Activated CD8-positive, alpha-beta T cell treated with anti-CD3 and anti-CD28 coated beads, Interleukin-2, amount 10 ng/mL, durations not matched to agents 7 days and 5 days (primary cell): ENCODE measurements at regions not wholly inside any gene's neighbourhood (a gene's known extent, or its start where the extent isn't known, plus 50 kb on each side); places are given as distances from the start of the nearest gene placed in this dataset.

Source experiments
- ATAC-seq: fragments of 150-1000 bp; cut with Tn5 transposase; one replicate; pipeline ENCODE4 v1.10.0; 2021; ENCODE audit warnings: moderate library complexity
- CTCF ChIA-PET: fragments of 350-600 bp; sonication (Branson Sonifier 250); formaldehyde crosslinking; loops from one replicate; lab custom pipeline; 2021; ENCODE audit warnings: antibody characterized with exemption; lab: Charles Lee
- POLR2A ChIA-PET: fragments of 350-600 bp; sonication (Branson Sonifier 250); formaldehyde crosslinking; loops from one replicate; lab custom pipeline; 2021; ENCODE audit warnings: antibody characterized with exemption; lab: Charles Lee
- DNase-seq: peaks from one replicate; pipeline ENCODE4 v3.0.0-alpha.2; 2020
- H3K27ac Mint-ChIP-seq: one replicate; pipeline ENCODE4 v1.8.0; 2021; ENCODE audit warnings: mild to moderate bottlenecking, mixed read lengths
- H3K27me3 Mint-ChIP-seq: one replicate; pipeline ENCODE4 v1.8.0; 2021; ENCODE audit warnings: low read depth, mixed read lengths
- H3K36me3 Mint-ChIP-seq: one replicate; pipeline ENCODE4 v1.8.0; 2021; ENCODE audit warnings: low read depth, mixed read lengths
- H3K4me1 Mint-ChIP-seq: one replicate; pipeline ENCODE4 v1.8.0; 2021; ENCODE audit warnings: low read depth, mixed read lengths
- H3K4me3 Mint-ChIP-seq: one replicate; pipeline ENCODE4 v1.8.0; 2021; ENCODE audit warnings: mild to moderate bottlenecking, mixed read lengths
- H3K9me3 Mint-ChIP-seq: one replicate; pipeline ENCODE4 v1.8.0; 2022; ENCODE audit warnings: mixed read lengths; ENCODE audit not compliant: insufficient read depth

- H3K27me3 Mint-ChIP-seq: no peaks in the 10 kb centered on the region
- ChIA-PET CTCF (interaction anchor here (0.9 to 4.9 kb wide), 6 partner anchors 9 to 263 kb away, joined by 4 to 29 read pairs (median 5); no protein-coding TSS in a partner anchor), POLR2A (interaction anchor here (1.0 to 1.3 kb wide), 2 partner anchors 58 to 111 kb away, joined by 3 to 4 read pairs; no protein-coding TSS in a partner anchor)
- peak overlapping the region; percentile 95 for H3K27ac Mint-ChIP-seq
- peaks cover 72% of the 10 kb centered on the region for H3K4me1 Mint-ChIP-seq
- peaks cover 7% of the 10 kb centered on the region for H3K36me3 Mint-ChIP-seq
- H3K9me3 Mint-ChIP-seq: no peaks in the 10 kb centered on the region
- DNase-seq: no peak
- H3K4me3 Mint-ChIP-seq: no peak overlapping the region
- ATAC-seq: no peak
Measured at GRCh38 chr6:227074-227782, 65.1 kb upstream of the DUSP22 start.

GRCh38 chr6:227812-228338 lies 64.4 kb upstream of the DUSP22 start:
- Mint-ChIP-seq H3K27me3 (no peaks in the 10 kb centered on the region), H3K27ac (no peak overlapping the region), H3K4me3 (no peak overlapping the region), H3K36me3 (peaks cover 7% of the 10 kb centered on the region), H3K9me3 (no peaks in the 10 kb centered on the region), H3K4me1 (peaks cover 73% of the 10 kb centered on the region)
- CTCF ChIA-PET: interaction anchor here (1.4 to 4.8 kb wide), 2 partner anchors 11 to 262 kb away, joined by 4 to 27 read pairs; no protein-coding TSS in a partner anchor
- DNase-seq: no peak
- no peak for ATAC-seq
- POLR2A ChIA-PET: no interaction called here

- Mint-ChIP-seq H3K27me3 (no peaks in the 10 kb centered on the region), H3K4me1 (peaks cover 66% of the 10 kb centered on the region), H3K4me3 (peak overlapping the region; percentile 28), H3K36me3 (peaks cover 7% of the 10 kb centered on the region), H3K27ac (peak overlapping the region; percentile 63), H3K9me3 (no peaks in the 10 kb centered on the region)
- no peak for DNase-seq
- CTCF ChIA-PET: interaction anchor here (1.0 to 4.8 kb wide), 2 partner anchors 12 to 79 kb away, joined by 3 to 27 read pairs; no protein-coding TSS in a partner anchor
- no peak for ATAC-seq
- POLR2A ChIA-PET: interaction anchor here (0.7 kb wide), 1 partner anchor 17 kb away, joined by 5 read pairs; no protein-coding TSS in a partner anchor
Measured at GRCh38 chr6:228881-229651, 63.2 kb upstream of the DUSP22 start.

GRCh38 chr6:231779-232178 lies 60.5 kb upstream of the DUSP22 start:
- POLR2A ChIA-PET: interaction anchor here (1.4 kb wide), 1 partner anchor 107 kb away, joined by 4 read pairs; no protein-coding TSS in a partner anchor
- CTCF ChIA-PET: interaction anchor here (0.6 to 1.2 kb wide), 2 partner anchors 40 to 43 kb away, joined by 3 to 5 read pairs; no protein-coding TSS in a partner anchor
- peaks cover 4% of the 10 kb centered on the region for H3K36me3 Mint-ChIP-seq

GRCh38 chr6:232982-233640 lies 59.2 kb upstream of the DUSP22 start:
- ChIA-PET CTCF (interaction anchor here (0.6 to 2.0 kb wide), 3 partner anchors 12 to 106 kb away, joined by 3 to 5 read pairs (median 4); no protein-coding TSS in a partner anchor), POLR2A (interaction anchor here (1.0 to 1.4 kb wide), 2 partner anchors 52 to 105 kb away, joined by 4 read pairs; no protein-coding TSS in a partner anchor)
- no peaks in the 10 kb centered on the region for H3K9me3 Mint-ChIP-seq
- H3K4me1 Mint-ChIP-seq: peaks cover 61% of the 10 kb centered on the region
- DNase-seq: no peak
- no peaks in the 10 kb centered on the region for H3K27me3 Mint-ChIP-seq
- no peak overlapping the region for H3K27ac Mint-ChIP-seq
- H3K4me3 Mint-ChIP-seq: no peak overlapping the region
- H3K36me3 Mint-ChIP-seq: peaks cover under 1% of the 10 kb centered on the region
- no peak for ATAC-seq

More at GRCh38 chr6:231779-232178, 60.5 kb upstream of the DUSP22 start:
- Mint-ChIP-seq H3K27ac (no peak overlapping the region), H3K27me3 (no peaks in the 10 kb centered on the region), H3K4me3 (no peak overlapping the region), H3K9me3 (no peaks in the 10 kb centered on the region), H3K4me1 (peaks cover 63% of the 10 kb centered on the region)
- ATAC-seq (no peak), DNase-seq (no peak)

GRCh38 chr6:234706-235372 lies 57.4 kb upstream of the DUSP22 start:
- Mint-ChIP-seq H3K4me3 (no peak overlapping the region), H3K9me3 (no peaks in the 10 kb centered on the region), H3K36me3 (no peaks in the 10 kb centered on the region), H3K27ac (peak overlapping the region; percentile 86), H3K27me3 (no peaks in the 10 kb centered on the region), H3K4me1 (peaks cover 53% of the 10 kb centered on the region)
- no peak for DNase-seq
- ChIA-PET POLR2A (interaction anchor here (1.0 to 1.7 kb wide), 2 partner anchors 24 to 157 kb away, joined by 3 to 4 read pairs; no protein-coding TSS in a partner anchor), CTCF (interaction anchor here (0.6 to 2.1 kb wide), 5 partner anchors 10 to 16 kb away, joined by 3 to 5 read pairs (median 4); no protein-coding TSS in a partner anchor)
- ATAC-seq: no peak

GRCh38 chr6:235763-236360 lies 56.4 kb upstream of the DUSP22 start:
- peaks cover 53% of the 10 kb centered on the region for H3K4me1 Mint-ChIP-seq
- DNase-seq: peak; percentile 70
- no peaks in the 10 kb centered on the region for H3K36me3 Mint-ChIP-seq
- ChIA-PET POLR2A (interaction anchor here (1.0 kb wide), 1 partner anchor 23 kb away, joined by 3 read pairs; no protein-coding TSS in a partner anchor), CTCF (interaction anchor here (1.2 to 2.1 kb wide), 4 partner anchors 9 to 19 kb away, joined by 3 to 4 read pairs (median 4); no protein-coding TSS in a partner anchor)
- ATAC-seq: peak; percentile 89
- H3K27ac Mint-ChIP-seq: peak overlapping the region; percentile 86
- H3K9me3 Mint-ChIP-seq: no peaks in the 10 kb centered on the region
- H3K4me3 Mint-ChIP-seq: peak overlapping the region; percentile 59
- no peaks in the 10 kb centered on the region for H3K27me3 Mint-ChIP-seq

GRCh38 chr6:236519-236918 lies 55.8 kb upstream of the DUSP22 start:
- ATAC-seq (no peak), DNase-seq (no peak)
- H3K36me3 Mint-ChIP-seq: no peaks in the 10 kb centered on the region
- ChIA-PET POLR2A (no interaction called here), CTCF (interaction anchor here (1.2 to 2.1 kb wide), 4 partner anchors 10 to 19 kb away, joined by 3 to 4 read pairs (median 4); no protein-coding TSS in a partner anchor)
- H3K4me1 Mint-ChIP-seq: peaks cover 55% of the 10 kb centered on the region
- H3K4me3 Mint-ChIP-seq: peak overlapping the region; percentile 59
- H3K9me3 Mint-ChIP-seq: no peaks in the 10 kb centered on the region
- peak overlapping the region; percentile 86 for H3K27ac Mint-ChIP-seq
- no peaks in the 10 kb centered on the region for H3K27me3 Mint-ChIP-seq

- DNase-seq (no peak), ATAC-seq (no peak)
- Mint-ChIP-seq H3K9me3 (no peaks in the 10 kb centered on the region), H3K27me3 (no peaks in the 10 kb centered on the region), H3K36me3 (no peaks in the 10 kb centered on the region), H3K4me1 (peaks cover 33% of the 10 kb centered on the region), H3K27ac (no peak overlapping the region), H3K4me3 (no peak overlapping the region)
- CTCF ChIA-PET: interaction anchor here (1.5 kb wide), 1 partner anchor 19 kb away, joined by 5 read pairs; no protein-coding TSS in a partner anchor
- POLR2A ChIA-PET: interaction anchor here (0.9 kb wide), 1 partner anchor 9 kb away, joined by 3 read pairs; no protein-coding TSS in a partner anchor
Measured at GRCh38 chr6:240151-240550, 52.1 kb upstream of the DUSP22 start.

- H3K4me1 Mint-ChIP-seq: peaks cover 23% of the 10 kb centered on the region
- POLR2A ChIA-PET: no interaction called here
- no peak overlapping the region for H3K27ac Mint-ChIP-seq
- ATAC-seq (no peak), DNase-seq (no peak)
- no peaks in the 10 kb centered on the region for H3K27me3 Mint-ChIP-seq
- H3K36me3 Mint-ChIP-seq: no peaks in the 10 kb centered on the region
- H3K4me3 Mint-ChIP-seq: no peak overlapping the region
- H3K9me3 Mint-ChIP-seq: no peaks in the 10 kb centered on the region
- CTCF ChIA-PET: interaction anchor here (1.2 kb wide), 1 partner anchor 24 kb away, joined by 3 read pairs; no protein-coding TSS in a partner anchor
Measured at GRCh38 chr6:241336-241865, 50.9 kb upstream of the DUSP22 start.
